Mucosa of gallbladder (tissue), 1 donor: ENCODE measurements at regions not wholly inside any gene's neighbourhood (a gene's known extent, or its start where the extent isn't known, plus 50 kb on each side); places are given as distances from the start of the nearest gene placed in this dataset.
A peak's percentile ranks its signal among the peaks of the same experiment; 100 is the strongest.

Experiments
- DNase-seq: peaks from one replicate; pipeline ENCODE4 v3.0.0-alpha.2; 2020; ENCODE audit warnings: low spot score
- donor health status: DM: no; HTN: no; CAD: no.

- DNase-seq: no peak
These were observed 432.6 kb downstream of the SATB2 start for GRCh38 chr2:199025146-199025545.

- DNase-seq: no peak
These were observed 433.5 kb downstream of the SATB2 start for GRCh38 chr2:199024224-199024623.

GRCh38 chr2:199019898-199020507, 437.7 kb downstream of the SATB2 start:
- DNase-seq: peak; percentile 13

GRCh38 chr2:199018826-199019225, 438.9 kb downstream of the SATB2 start:
- DNase-seq: no peak

GRCh38 chr2:199015072-199015471, 442.7 kb downstream of the SATB2 start:
- DNase-seq: no peak

GRCh38 chr2:199014226-199014625, 443.5 kb downstream of the SATB2 start:
- DNase-seq: no peak

- no peak for DNase-seq
These were observed 445.8 kb downstream of the SATB2 start for GRCh38 chr2:199011908-199012307.

- no peak for DNase-seq
These were observed 463.1 kb downstream of the SATB2 start for GRCh38 chr2:198994678-198995077.

- no peak for DNase-seq
These were observed 466.3 kb downstream of the SATB2 start for GRCh38 chr2:198991431-198991830.

- no peak for DNase-seq
These were observed 482.0 kb downstream of the SATB2 start for GRCh38 chr2:198975779-198976178.

GRCh38 chr2:198973785-198974184, 484.0 kb downstream of the SATB2 start:
- no peak for DNase-seq

GRCh38 chr2:198973181-198973580, 484.6 kb downstream of the SATB2 start:
- DNase-seq: no peak

- peak; percentile 13 for DNase-seq
These were observed 489.2 kb downstream of the SATB2 start for GRCh38 chr2:198968545-198968944.

GRCh38 chr2:198966269-198966668, 491.5 kb downstream of the SATB2 start:
- DNase-seq: no peak

- no peak for DNase-seq
These were observed 496.2 kb downstream of the SATB2 start for GRCh38 chr2:198961547-198961946.

GRCh38 chr2:198957181-198957580, 500.6 kb downstream of the SATB2 start:
- DNase-seq: no peak

- no peak for DNase-seq
These were observed 504.4 kb downstream of the SATB2 start for GRCh38 chr2:198953328-198953727.

GRCh38 chr2:198950803-198951202, 506.9 kb downstream of the SATB2 start:
- DNase-seq: no peak

- DNase-seq: no peak
These were observed 512.2 kb downstream of the SATB2 start for GRCh38 chr2:198945496-198945895.

- no peak for DNase-seq
These were observed 527.6 kb downstream of the SATB2 start for GRCh38 chr2:198930170-198930569.

GRCh38 chr2:198928026-198928425, 529.7 kb downstream of the SATB2 start:
- DNase-seq: no peak

GRCh38 chr2:198917926-198918720, 539.6 kb downstream of the SATB2 start:
- DNase-seq: no peak

GRCh38 chr2:198917275-198917674, 540.5 kb downstream of the SATB2 start:
- DNase-seq: no peak
